Testis (tissue), 2 donors: ENCODE measurements at regions not wholly inside any gene's neighbourhood (a gene's known extent, or its start where the extent isn't known, plus 50 kb on each side); places are given as distances from the start of the nearest gene placed in this dataset.

Experiments
- POLR2A ChIP-seq: fragments of 450-650 bp; IDR thresholded peaks from one replicate; pipeline ENCODE4 v1.6.1; 2017; ENCODE audit warnings: antibody characterized with exemption, mild to moderate bottlenecking, moderate library complexity
- TF ChIP-seq, protein P1 (sequence below), 3 experiments: fragments of 450-650 bp in 2 of 3; fragments of 200-600 bp in 1 of 3; sonication (generic) in 1 of 3; IDR thresholded peaks; one replicate each; pipeline ENCODE4 v1.5.1; 2016 to 2019; ENCODE audit warnings: antibody characterized with exemption in 3 of 3, mild to moderate bottlenecking in 2 of 3, moderate library complexity in 1 of 3

DNA sequence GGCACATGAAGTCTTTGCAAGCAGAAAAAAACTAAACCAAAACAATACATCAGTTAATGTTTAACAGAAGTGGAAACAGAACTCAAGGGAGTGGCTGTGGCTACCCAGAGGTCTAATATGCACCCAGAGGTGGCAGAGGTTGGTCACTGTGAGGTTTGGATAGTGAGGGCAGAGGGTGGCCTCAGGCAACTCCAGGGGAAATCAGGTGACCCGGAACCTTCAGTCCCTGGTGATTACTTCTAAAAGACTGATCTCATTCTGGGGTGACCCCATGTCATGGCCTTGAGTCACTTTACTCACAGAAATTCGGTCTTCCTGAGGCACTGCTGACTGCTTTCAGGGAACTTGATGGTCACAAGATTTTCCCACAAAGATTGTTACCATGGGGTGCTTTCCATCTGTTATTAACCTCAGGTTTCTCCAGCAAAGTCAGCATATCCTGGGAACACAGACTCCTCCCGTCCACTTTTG lies 99.4 kb downstream of the TMEM17 start:
- TF ChIP-seq, protein P1, sequence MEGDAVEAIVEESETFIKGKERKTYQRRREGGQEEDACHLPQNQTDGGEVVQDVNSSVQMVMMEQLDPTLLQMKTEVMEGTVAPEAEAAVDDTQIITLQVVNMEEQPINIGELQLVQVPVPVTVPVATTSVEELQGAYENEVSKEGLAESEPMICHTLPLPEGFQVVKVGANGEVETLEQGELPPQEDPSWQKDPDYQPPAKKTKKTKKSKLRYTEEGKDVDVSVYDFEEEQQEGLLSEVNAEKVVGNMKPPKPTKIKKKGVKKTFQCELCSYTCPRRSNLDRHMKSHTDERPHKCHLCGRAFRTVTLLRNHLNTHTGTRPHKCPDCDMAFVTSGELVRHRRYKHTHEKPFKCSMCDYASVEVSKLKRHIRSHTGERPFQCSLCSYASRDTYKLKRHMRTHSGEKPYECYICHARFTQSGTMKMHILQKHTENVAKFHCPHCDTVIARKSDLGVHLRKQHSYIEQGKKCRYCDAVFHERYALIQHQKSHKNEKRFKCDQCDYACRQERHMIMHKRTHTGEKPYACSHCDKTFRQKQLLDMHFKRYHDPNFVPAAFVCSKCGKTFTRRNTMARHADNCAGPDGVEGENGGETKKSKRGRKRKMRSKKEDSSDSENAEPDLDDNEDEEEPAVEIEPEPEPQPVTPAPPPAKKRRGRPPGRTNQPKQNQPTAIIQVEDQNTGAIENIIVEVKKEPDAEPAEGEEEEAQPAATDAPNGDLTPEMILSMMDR (IDR thresholded peaks at IDR 0.05) = no peak
- no peak for TF ChIP-seq POLR2A
